ENCODE measurements at regions not wholly inside any gene's neighbourhood (a gene's known extent, or its start where the extent isn't known, plus 50 kb on each side); places are given as distances from the start of the nearest gene placed in this dataset.

GRCh38 chr5:112006721-112007120 lies 249.7 kb upstream of the NREP start:
- CTCF ChIA-PET = no interaction called here
- Histone ChIP-seq H3K9me3 (ENCODE audit: control insufficient read depth, insufficient read depth, low read depth, low read length) (no peaks in the 10 kb centered on the region), H3K36me3 (ENCODE audit: control insufficient read depth, insufficient read depth, low read length) (no peaks in the 10 kb centered on the region), H3K27ac (ENCODE audit: low read length) (no peak overlapping the region), H3K4me1 (ENCODE audit: control insufficient read depth, insufficient read depth, low read length) (no peaks in the 10 kb centered on the region), H3K27me3 (ENCODE audit: control insufficient read depth, insufficient read depth, low read length) (no peaks in the 10 kb centered on the region), H3K4me3 (ENCODE audit: low read depth in 2 of 2, low read length in 2 of 2) (no peak overlapping the region)
- DNase-seq (ENCODE audit: low read depth, low spot score) (no peak), ATAC-seq (no peak)
- in situ Hi-C loops (cut with HindIII; ENCODE audit: low pct_unique_long_range_greater_than_20kb, low sequenced_read_pairs) = no loop called here
- no TSS peak for BruUV-seq (replicated peaks)
- intact Hi-C loops (cut with micrococcal nuclease; ENCODE audit: unreplicated experiment) = no loop called here
- POLR2A ChIA-PET = no interaction called here
- TF ChIP-seq REST (IDR thresholded peaks at IDR 0.05; ENCODE audit: insufficient read depth in 1 of 2, low read depth in 2 of 2, low read length in 1 of 2) (no peak), SIN3A (IDR thresholded peaks at IDR 0.05; ENCODE audit: borderline replicate concordance, insufficient read depth, low read depth, low read length) (no peak), TCF7L2 (IDR thresholded peaks at IDR 0.05; ENCODE audit: low read depth, low read length) (no peak), POLR2AphosphoS5 (IDR thresholded peaks at IDR 0.05; ENCODE audit: low read depth, low read length) (no peak), CTCF (IDR thresholded peaks at IDR 0.05) (no peak)

- DNase-seq (ENCODE audit: low read depth, low spot score) = no peak
Observed at GRCh38 chr5:112005623-112005930, 248.6 kb upstream of the NREP start.

More at GRCh38 chr5:112005623-112005930, 248.6 kb upstream of the NREP start:
- intact Hi-C loops (cut with micrococcal nuclease; ENCODE audit: unreplicated experiment) = no loop called here
- POLR2A ChIA-PET = no interaction called here
- in situ Hi-C loops (cut with HindIII; ENCODE audit: low pct_unique_long_range_greater_than_20kb, low sequenced_read_pairs) = no loop called here
- no peaks in the 10 kb centered on the region for H3K36me3 ChIP-seq (ENCODE audit: control insufficient read depth, insufficient read depth, low read length)
- BruUV-seq (replicated peaks) = no TSS peak
- H3K4me3 ChIP-seq (ENCODE audit: low read depth in 2 of 2, low read length in 2 of 2) = no peak overlapping the region
- no peaks in the 10 kb centered on the region for H3K9me3 ChIP-seq (ENCODE audit: control insufficient read depth, insufficient read depth, low read depth, low read length)
- no peaks in the 10 kb centered on the region for H3K4me1 ChIP-seq (ENCODE audit: control insufficient read depth, insufficient read depth, low read length)
- no peak for ATAC-seq
- TF ChIP-seq TCF7L2 (IDR thresholded peaks at IDR 0.05; ENCODE audit: low read depth, low read length) (no peak), CTCF (IDR thresholded peaks at IDR 0.05) (no peak), REST (IDR thresholded peaks at IDR 0.05; ENCODE audit: insufficient read depth in 1 of 2, low read depth in 2 of 2, low read length in 1 of 2) (no peak), SIN3A (IDR thresholded peaks at IDR 0.05; ENCODE audit: borderline replicate concordance, insufficient read depth, low read depth, low read length) (no peak), POLR2AphosphoS5 (IDR thresholded peaks at IDR 0.05; ENCODE audit: low read depth, low read length) (no peak)
- CTCF ChIA-PET = no interaction called here
- no peaks in the 10 kb centered on the region for H3K27me3 ChIP-seq (ENCODE audit: control insufficient read depth, insufficient read depth, low read length)
- H3K27ac ChIP-seq (ENCODE audit: low read length) = no peak overlapping the region

All from Panc1 (cell line).